Endodermal cell (in vitro differentiated cells): ENCODE measurements at regions not wholly inside any gene's neighbourhood (a gene's known extent, or its start where the extent isn't known, plus 50 kb on each side); places are given as distances from the start of the nearest gene placed in this dataset.

Experiments used
- DNase-seq: peaks from one replicate; pipeline ENCODE4 v3.0.0-alpha.2; 2017
- H3K27ac ChIP-seq: 2 replicates; pipeline ENCODE4 v1.5.1; 2013; ENCODE audit warnings: mild to moderate bottlenecking, low read depth, low read length, moderate library complexity
- H3K27me3 ChIP-seq: 2 replicates; pipeline ENCODE4 v1.6.1; 2013; ENCODE audit warnings: mild to moderate bottlenecking, low read length, moderate library complexity; ENCODE audit not compliant: insufficient read depth, control insufficient read depth, poor library complexity, severe bottlenecking
- H3K36me3 ChIP-seq: 2 replicates; pipeline ENCODE4 v1.7.0; 2013; ENCODE audit warnings: mild to moderate bottlenecking, low read length, moderate library complexity; ENCODE audit not compliant: control insufficient read depth, insufficient read depth
- H3K4me1 ChIP-seq: one replicate; pipeline ENCODE4 v1.7.0; 2013; ENCODE audit warnings: low read length; ENCODE audit not compliant: control insufficient read depth, insufficient read depth
- H3K4me3 ChIP-seq: 2 replicates; pipeline ENCODE4 v1.5.1; 2013; ENCODE audit warnings: mild to moderate bottlenecking, low read length, moderate library complexity
- H3K9ac ChIP-seq: 2 replicates; pipeline ENCODE4 v1.6.1; 2013; ENCODE audit warnings: mild to moderate bottlenecking, low read length, moderate library complexity; ENCODE audit not compliant: poor library complexity, severe bottlenecking; ENCODE audit errors: extremely low read depth
- H3K9me3 ChIP-seq: 2 replicates; pipeline ENCODE4 v1.6.1; 2013; ENCODE audit warnings: mild to moderate bottlenecking, low read length, moderate library complexity; ENCODE audit not compliant: control insufficient read depth
- H3K27ac Mint-ChIP-seq: 2 replicates; pipeline ENCODE4 v1.8.0; 2020; ENCODE audit warnings: mixed read lengths
- H3K27me3 Mint-ChIP-seq: 2 replicates; pipeline ENCODE4 v1.8.0; 2021; ENCODE audit warnings: mild to moderate bottlenecking, mixed read lengths; ENCODE audit not compliant: insufficient read depth
- H3K36me3 Mint-ChIP-seq: 2 replicates; pipeline ENCODE4 v1.8.0; 2020; ENCODE audit warnings: low read depth, mixed read lengths
- H3K4me1 Mint-ChIP-seq: 2 replicates; pipeline ENCODE4 v1.8.0; 2020; ENCODE audit warnings: mixed read lengths
- H3K4me3 Mint-ChIP-seq: 2 replicates; pipeline ENCODE4 v1.8.0; 2020; ENCODE audit warnings: mild to moderate bottlenecking, moderate library complexity, mixed read lengths
- H3K9me3 Mint-ChIP-seq: 2 replicates; pipeline ENCODE4 v1.8.0; 2020; ENCODE audit warnings: mild to moderate bottlenecking, mixed read lengths
- WGBS, 2 experiments: methylation state at CpG; one replicate each; pipeline versions ENCODE4 v1.1.5 to v1.1.7; 2013; ENCODE audit warnings: missing lambda C conversion rate in 2 of 2, mixed read lengths in 1 of 2; ENCODE audit not compliant: insufficient coverage in 1 of 2, insufficient read length in 1 of 2; 5-methylcytosine and 5-hydroxymethylcytosine counted together
- TF ChIP-seq, protein P1 (sequence below): fragments of 200-600 bp; sonication (generic); conservative IDR thresholded peaks from 2 replicates; pipeline ENCODE4 v1.5.0; 2021; ENCODE audit warnings: antibody characterized with exemption, mild to moderate bottlenecking

DNA sequence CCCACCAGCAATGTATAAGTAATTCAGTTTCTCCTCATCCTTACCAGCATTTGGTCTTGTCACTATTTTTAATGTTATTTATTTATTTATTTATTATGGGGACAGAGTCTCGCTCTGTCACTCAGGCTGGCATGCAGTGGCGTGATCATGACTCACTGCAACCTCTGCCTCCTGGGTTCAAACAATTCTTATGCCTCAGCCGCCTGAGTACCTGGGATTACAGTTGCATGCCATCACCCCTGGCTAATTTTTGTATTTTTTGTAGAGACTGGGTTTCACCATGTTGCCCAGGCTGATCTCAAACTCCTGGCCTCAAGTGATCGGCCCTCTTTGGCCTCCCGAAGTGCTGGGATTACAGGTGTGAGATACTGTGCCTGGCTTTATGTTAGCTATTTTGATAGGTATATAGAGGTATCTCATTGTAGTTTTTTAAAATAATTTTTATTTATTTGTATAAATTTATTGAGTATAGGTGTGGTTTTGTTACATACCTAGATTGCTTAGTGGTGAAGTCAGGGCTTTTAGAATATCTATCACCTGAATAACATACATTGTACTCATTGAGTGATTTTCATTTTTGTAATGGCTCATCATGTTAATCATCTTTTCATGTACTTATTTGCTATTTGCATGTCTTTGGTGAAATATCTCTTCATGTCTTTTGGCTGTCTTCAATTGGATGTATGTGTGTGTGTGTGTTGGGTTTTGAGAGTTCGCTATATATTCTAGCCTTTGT, 53.3 kb downstream of the TANC2 start:
- no peak overlapping the region for H3K4me3 Mint-ChIP-seq
- no peaks in the 10 kb centered on the region for H3K27me3 ChIP-seq
- no peak for DNase-seq
- no peak overlapping the region for H3K27ac ChIP-seq
- H3K36me3 ChIP-seq, result no peaks in the 10 kb centered on the region
- TF ChIP-seq, protein P1, sequence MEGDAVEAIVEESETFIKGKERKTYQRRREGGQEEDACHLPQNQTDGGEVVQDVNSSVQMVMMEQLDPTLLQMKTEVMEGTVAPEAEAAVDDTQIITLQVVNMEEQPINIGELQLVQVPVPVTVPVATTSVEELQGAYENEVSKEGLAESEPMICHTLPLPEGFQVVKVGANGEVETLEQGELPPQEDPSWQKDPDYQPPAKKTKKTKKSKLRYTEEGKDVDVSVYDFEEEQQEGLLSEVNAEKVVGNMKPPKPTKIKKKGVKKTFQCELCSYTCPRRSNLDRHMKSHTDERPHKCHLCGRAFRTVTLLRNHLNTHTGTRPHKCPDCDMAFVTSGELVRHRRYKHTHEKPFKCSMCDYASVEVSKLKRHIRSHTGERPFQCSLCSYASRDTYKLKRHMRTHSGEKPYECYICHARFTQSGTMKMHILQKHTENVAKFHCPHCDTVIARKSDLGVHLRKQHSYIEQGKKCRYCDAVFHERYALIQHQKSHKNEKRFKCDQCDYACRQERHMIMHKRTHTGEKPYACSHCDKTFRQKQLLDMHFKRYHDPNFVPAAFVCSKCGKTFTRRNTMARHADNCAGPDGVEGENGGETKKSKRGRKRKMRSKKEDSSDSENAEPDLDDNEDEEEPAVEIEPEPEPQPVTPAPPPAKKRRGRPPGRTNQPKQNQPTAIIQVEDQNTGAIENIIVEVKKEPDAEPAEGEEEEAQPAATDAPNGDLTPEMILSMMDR, result no peak
- peaks cover 29% of the 10 kb centered on the region for H3K9me3 Mint-ChIP-seq
- H3K4me1 Mint-ChIP-seq, result peaks cover 1% of the 10 kb centered on the region
- peaks cover 15% of the 10 kb centered on the region for H3K9me3 ChIP-seq
- H3K27ac Mint-ChIP-seq, result no peak overlapping the region
- H3K36me3 Mint-ChIP-seq, result no peaks in the 10 kb centered on the region
- WGBS, 2 experiments, result 92 to 93% methylated on average over 2 to 6 of the region's 6 CpGs
- H3K27me3 Mint-ChIP-seq, result no peaks in the 10 kb centered on the region
- no peak overlapping the region for H3K4me3 ChIP-seq
- no peak overlapping the region for H3K9ac ChIP-seq
- no peaks in the 10 kb centered on the region for H3K4me1 ChIP-seq

- H3K4me1 ChIP-seq, result no peaks in the 10 kb centered on the region
- Mint-ChIP-seq H3K4me3 (no peak overlapping the region), H3K9me3 (peaks cover 29% of the 10 kb centered on the region), H3K27ac (no peak overlapping the region), H3K36me3 (no peaks in the 10 kb centered on the region), H3K27me3 (no peaks in the 10 kb centered on the region), H3K4me1 (no peaks in the 10 kb centered on the region)
- DNase-seq, result no peak
- TF ChIP-seq, protein P1, result no peak
- WGBS, 2 experiments, result 84% methylated on average over 1 of the region's 1 CpG; no CpG with 5 or more reads in 1 of the 2 experiments
- H3K36me3 ChIP-seq, result no peaks in the 10 kb centered on the region
- H3K4me3 ChIP-seq, result no peak overlapping the region
- peaks cover 15% of the 10 kb centered on the region for H3K9me3 ChIP-seq
- H3K27ac ChIP-seq, result no peak overlapping the region
- no peaks in the 10 kb centered on the region for H3K27me3 ChIP-seq
- no peak overlapping the region for H3K9ac ChIP-seq
These were observed 56.5 kb downstream of the TANC2 start for GRCh38 chr17:63022567-63022966.

GRCh38 chr17:63023049-63023448, 57.0 kb downstream of the TANC2 start:
- peaks cover 15% of the 10 kb centered on the region for H3K9me3 ChIP-seq
- H3K27ac ChIP-seq, result no peak overlapping the region
- H3K4me1 Mint-ChIP-seq, result no peaks in the 10 kb centered on the region
- H3K4me3 ChIP-seq, result no peak overlapping the region
- H3K36me3 ChIP-seq, result no peaks in the 10 kb centered on the region
- TF ChIP-seq, protein P1, result no peak
- 94 to 97% methylated on average over 2 of the region's 2 CpGs for WGBS, 2 experiments
- no peaks in the 10 kb centered on the region for H3K27me3 ChIP-seq
- no peaks in the 10 kb centered on the region for H3K36me3 Mint-ChIP-seq
- H3K27ac Mint-ChIP-seq, result no peak overlapping the region
- no peak overlapping the region for H3K9ac ChIP-seq
- peaks cover 29% of the 10 kb centered on the region for H3K9me3 Mint-ChIP-seq
- no peaks in the 10 kb centered on the region for H3K27me3 Mint-ChIP-seq
- no peak for DNase-seq
- H3K4me1 ChIP-seq, result no peaks in the 10 kb centered on the region
- H3K4me3 Mint-ChIP-seq, result no peak overlapping the region
